HT-29 (cell line): ENCODE measurements at regions not wholly inside any gene's neighbourhood (a gene's known extent, or its start where the extent isn't known, plus 50 kb on each side); places are given as distances from the start of the nearest gene placed in this dataset.
A peak's percentile ranks its signal among the peaks of the same experiment; 100 is the strongest.

Source experiments
- DNase-seq: peaks from one replicate; pipeline ENCODE4 v3.0.0-alpha.2; 2015; ENCODE audit warnings: low spot score

DNA sequence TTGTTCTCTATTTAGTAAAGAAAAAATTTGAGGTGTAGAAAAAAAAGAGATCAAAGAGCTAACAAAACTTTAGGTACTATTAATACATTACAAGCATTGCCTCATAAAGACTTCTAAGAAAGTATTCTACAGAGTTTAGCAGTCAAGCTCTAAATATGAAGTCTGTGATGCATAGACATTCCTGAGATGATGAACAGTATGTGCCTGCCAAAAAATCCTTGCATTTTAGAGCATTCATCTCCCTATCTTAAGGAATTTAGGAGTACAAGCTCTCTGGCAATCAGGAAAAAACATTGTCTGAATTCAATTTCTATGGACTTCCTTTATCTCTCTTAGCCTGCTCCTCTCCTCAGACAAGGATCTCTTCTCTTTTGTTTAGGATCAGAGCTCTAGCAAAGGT lies 202.6 kb upstream of the LRFN5 start:
- no peak for DNase-seq

DNA sequence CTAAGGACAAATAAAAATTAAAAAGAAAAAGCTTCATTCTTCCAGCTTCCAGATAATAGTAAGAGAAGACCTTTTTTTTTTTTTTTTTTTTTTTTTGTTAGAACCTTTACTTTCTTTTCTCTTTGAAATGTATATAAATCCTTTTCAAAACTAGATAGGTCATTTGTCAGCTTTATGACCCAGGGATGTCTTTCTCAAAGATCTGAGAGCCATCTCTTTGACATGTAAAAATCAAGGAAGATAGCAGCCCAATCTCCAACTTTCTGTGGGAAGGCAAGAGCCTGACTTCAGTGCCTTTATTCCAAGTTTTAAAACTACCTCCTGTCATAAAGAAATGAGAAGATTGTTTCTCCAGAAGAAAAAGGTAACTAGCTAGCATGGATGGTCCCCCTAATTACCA lies 203.3 kb upstream of the LRFN5 start:
- no peak for DNase-seq

DNA sequence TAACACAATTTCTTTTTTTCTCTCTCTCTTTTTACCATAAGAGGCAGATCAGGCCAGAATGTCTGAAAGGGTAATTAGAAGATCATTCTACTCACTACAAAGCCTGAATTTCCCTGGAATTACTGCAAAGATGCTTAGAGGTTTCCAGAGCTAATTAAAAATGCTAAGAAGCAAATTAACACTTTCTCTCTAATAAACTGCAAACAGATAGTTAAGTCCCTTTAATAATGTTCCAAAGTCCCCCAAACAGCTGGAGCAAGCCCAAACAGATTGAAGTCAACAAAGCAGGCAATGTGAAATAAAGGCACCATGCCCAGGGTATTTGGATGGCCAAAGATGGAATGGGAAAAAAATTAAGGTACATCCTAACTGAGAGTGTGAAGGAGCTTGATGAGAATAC lies 208.8 kb upstream of the LRFN5 start:
- no peak for DNase-seq

DNA sequence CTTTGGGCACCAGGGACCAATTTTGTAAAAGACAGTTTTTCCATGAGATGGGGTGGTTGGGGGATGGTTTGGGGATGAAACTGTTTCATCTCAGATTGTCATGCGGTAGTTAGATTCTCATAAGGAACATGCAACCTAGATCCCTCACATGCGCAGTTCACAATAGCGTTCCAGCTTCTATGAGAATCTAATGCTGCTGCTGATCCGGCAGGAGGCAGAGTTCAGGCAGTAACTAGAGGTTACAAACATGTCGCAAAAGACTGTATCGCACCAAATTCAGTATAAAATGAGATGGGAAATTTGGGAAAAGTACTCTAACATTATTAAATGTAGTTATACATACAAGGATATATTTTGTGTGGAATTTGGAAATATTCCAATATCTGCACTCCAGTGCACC lies 213.2 kb upstream of the LRFN5 start:
- no peak for DNase-seq

DNA sequence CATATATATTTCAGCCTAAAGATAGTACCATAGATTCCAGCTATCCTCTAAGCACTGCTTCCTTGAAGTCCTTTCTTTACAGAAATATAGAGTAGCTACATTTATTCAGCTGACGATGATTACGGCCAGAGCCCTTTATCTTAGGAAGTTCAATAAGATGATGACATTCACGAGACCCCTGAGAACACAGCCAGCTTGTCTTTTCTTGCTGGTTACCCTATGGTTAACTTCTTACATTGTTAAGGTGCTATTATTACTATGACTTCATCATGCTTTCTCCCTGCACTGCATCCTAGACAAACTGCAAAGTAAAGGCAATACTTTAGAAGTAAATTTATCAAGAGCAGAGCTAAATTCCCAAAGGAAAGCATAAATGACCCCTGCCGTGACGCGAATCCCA lies 214.4 kb upstream of the LRFN5 start:
- no peak for DNase-seq

DNA sequence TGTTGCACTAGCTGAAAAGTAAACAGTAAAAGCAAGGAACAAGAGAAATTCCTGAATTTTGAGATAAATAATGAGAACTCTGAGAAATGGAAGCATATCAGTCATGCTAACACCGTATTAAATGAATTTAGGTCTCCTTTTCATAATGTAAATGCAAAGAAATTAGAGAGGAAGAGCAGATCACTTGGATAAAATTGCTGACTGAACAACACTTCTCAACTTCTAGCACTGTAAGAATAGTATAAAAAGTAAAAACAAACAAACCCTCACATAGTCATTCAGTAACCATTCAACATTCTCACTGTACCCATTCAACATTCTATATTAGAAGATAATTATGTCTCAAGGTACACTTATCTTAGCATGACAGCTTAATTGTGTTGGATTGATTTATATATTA lies 217.3 kb upstream of the LRFN5 start:
- no peak for DNase-seq

DNA sequence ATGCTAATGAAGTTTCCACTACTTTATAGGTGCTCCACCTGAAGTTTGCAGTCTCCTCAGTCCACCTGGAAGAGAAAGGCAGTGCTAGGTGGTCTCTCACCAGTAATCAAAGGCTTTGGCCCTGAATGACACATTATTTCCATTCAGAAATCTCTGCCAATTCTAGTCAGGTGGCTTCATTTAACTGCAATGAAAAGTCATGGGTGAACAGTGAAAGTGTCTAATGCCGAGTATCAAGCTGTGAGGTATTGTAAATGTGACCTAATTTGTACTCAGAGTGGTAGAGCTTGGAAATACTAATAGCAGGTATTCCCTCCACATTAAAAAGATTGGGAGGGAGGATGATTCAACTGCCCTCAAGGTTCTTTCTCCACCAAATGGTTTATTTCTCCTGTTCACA lies 220.9 kb upstream of the LRFN5 start:
- no peak for DNase-seq

DNA sequence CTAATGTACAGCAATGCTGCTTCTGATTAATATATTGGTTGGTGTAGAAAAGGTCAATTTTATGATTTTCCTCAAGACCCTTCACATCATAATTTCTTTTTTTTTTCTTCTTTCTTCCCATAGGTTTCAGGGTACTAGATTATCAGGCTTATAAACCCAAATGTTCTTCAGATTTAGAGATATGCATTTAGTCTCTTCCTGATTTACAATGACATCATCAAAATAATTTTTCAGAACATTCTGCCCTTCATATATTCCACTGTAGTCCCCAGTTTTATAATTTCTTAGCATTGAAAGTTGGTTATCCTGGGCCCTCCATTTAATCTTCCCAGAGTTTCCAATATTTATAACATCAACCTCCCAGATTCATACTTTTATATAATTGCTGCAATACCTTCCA lies 226.7 kb upstream of the LRFN5 start:
- no peak for DNase-seq

DNA sequence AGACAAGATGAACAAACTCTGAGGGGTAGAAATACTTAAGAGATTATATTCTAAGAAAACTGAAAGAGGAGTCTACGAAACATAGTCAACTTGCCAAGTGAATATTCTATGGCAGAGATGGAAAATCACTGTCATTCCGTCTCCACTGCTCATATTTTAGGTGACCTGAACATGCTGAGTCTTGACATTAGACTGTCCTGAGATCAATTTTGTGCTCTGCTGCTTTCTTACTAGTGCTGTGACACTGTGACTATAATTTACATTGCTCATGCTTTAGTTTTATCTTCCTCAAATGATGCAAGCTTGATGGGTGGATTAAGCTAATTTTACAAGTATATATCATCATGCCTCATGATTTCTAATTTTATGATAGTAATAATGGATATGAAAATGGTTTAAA lies 228.2 kb upstream of the LRFN5 start:
- DNase-seq: no peak

DNA sequence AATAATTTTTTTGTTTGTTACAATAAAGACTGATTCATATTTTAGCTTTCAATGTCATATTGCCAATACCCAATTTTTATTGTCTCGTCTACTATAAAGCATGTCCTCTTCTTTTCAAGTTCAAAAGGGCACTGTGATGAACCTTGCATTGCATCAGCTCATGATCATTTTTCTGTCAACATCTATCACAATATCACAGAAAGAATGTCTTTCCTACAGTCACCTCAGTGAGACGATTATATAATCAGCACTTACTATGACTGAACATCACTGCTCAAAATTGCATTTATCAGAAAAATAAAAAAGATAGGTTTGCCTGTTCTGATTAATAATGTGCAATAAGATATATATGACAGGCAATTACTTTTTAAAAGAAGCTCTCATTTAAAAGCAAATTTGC lies 228.7 kb upstream of the LRFN5 start:
- no peak for DNase-seq

DNA sequence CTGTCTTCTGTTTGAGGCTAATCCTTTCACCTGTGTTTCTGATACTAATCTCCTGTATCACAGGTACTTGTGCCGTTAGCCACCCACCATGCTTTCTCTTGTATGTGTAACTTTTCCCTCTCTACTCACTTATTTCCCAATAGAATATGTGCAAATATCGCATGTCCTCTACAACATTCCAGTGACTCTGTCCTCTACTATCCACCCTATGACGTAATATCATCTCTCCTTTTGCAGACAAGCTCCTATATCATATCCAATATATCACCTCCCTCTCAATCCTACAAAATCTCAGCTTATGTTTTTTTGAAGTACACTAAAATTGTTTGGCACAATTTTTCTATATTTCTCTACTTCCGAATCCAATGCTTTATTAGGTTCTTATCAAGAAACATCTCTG lies 232.6 kb upstream of the LRFN5 start:
- no peak for DNase-seq

DNA sequence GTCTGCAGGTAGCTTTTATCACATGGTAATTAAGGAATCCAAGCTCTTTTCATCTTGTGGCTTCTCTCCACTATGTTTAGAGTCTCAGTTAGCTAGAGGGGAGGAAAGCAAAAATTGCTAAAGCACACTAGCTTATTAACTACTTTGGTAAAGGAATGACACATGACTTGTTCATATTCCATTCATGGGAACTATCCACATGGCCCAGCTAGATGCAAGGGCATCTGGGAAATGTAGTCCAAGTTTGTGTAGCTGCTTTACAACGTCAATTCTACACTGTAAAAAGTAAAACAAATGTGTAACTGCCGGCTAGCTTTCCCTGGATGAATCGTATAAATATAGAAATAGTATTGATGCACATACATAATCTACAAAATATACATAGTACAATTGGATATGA lies 244.5 kb upstream of the LRFN5 start:
- DNase-seq: peak; percentile 11

DNA sequence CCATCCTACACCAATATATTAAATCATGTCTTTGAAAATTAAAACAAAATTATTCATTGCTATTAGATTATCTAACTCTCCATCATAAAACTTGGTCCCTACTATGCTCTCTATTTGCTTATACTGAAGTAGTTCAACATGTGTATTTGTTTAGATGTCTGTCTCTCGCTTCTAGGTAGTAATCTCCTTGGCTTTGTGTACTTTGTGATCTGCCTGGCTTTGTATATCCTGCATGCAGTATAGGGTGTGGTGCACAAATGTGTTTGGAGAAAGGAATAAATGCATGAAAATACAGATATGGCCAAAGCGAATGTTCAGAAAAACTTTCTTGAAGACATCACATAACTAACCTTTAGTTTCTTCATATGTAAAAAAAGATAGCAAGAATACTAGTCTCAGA lies 246.6 kb upstream of the LRFN5 start:
- DNase-seq: no peak

DNA sequence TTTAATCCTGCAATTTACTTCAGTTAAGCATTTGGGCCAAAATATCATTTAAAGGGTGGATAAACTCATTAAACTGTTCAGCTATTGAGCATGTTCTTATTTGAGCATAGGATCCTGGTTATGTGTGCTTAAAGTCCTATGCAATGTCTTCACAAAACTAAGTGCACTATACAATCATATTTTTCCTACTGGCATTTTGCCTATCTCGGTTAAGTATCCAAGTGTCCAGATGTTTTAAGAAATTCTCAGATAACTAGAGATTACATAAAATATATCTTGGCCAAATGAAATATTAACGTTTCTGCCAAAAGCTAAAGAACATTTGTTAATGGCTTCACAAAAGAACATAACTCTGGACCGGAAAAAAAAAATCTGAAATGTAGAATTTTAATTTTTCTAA lies 250.8 kb upstream of the LRFN5 start:
- no peak for DNase-seq

DNA sequence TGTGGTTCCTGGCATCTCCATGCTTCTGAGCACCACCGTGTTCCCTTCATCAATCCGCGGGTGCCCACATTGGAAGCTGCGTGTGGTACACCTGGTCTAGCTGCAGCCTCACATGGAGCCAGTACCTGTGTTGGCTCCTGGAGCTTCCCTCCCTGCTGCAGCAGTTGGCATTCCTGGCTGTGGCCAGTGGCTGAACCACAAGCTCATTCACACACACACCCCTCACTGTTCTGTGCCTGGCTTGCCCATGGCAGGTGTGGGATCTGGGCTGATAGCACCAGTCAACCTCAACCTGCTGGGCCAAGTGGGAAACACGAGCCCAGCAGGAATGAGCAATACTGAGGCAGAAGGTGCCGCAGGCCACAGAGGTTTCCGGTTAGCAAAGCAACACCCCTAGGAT lies 256.2 kb upstream of the LRFN5 start:
- no peak for DNase-seq

DNA sequence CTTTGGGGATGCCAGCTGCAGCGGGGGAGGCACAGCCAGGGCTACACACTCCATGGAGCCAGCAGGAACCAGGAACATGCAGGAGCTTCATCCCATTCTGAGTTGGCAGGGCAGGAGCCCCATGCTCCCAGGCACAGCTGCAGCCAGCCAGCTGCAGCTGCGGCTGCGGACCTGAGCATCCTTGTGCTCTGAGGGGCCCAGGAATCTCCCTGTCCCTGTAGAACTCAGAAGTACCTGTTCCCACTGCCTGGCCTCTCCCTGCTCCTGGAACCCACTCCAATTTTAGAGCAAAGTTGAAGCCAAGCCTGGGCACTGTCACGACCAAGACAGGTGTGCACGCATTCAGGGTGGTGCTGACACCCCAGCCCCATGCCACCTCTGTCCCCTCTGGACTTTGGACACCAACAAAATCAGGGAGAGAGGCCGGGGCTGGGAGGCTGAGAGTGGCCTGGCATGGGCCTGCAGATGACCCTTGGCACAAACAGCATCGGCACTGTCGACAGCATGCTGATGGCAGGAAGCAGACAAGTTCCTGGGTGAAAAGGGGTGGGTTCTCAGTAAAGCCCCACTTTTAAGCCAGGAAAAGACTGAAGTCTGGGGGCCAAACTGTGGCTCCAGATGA lies 257.3 kb upstream of the LRFN5 start:
- no peak for DNase-seq

DNA sequence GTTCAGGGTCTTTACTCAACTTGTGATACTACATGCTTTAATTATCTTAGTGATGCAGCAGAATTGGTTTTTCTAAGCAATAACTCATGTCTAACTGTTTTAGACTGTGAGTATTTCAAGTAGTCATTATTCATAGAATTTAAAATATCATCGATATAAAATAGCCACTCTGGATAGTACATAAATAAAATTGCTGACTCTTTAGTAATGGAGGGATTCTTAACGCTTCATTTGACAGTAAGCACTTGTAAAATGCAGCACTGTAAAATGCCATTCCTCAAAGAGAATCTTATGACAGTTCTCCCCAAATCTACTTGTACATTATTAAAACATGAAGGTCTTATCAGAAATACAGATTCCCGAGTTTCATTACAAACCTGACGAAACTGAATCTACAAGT lies 262.8 kb upstream of the LRFN5 start:
- DNase-seq: no peak

DNA sequence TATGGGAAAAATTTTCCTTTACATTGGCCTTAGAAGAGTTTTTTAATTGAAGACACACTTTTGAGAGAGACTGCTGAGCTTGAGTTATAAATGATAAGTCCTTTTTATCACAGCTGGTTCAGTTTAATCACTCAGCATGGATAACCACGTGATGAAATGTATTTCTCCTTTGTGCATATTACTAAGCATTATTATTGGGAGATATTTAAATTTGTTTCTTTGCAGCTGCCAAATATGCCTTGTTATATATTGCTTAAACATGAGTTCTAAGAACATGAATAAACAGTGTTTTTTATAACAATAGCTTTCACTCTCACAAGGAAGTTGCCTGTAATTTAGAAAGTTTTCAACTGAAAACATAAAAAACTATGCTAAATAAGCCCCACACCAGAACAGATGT lies 293.5 kb upstream of the LRFN5 start:
- no peak for DNase-seq

DNA sequence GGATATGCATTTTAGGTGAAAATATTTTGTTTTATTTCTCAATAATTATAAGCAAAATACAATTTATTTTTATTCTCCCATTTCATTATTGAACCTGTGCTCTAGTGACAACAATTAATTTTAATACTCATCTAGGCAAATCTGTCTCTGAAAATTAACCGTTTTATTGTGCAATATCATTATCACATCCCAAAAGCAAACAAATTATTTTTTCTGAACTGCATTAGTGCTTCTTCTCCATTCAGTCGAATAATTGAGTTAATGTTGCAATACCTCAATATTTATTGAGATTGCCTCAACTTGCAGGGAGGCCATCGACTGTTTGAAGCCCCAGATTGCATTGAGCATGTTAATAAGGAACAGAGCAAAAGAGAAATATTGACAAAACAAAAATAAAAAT lies 303.2 kb upstream of the LRFN5 start:
- no peak for DNase-seq

DNA sequence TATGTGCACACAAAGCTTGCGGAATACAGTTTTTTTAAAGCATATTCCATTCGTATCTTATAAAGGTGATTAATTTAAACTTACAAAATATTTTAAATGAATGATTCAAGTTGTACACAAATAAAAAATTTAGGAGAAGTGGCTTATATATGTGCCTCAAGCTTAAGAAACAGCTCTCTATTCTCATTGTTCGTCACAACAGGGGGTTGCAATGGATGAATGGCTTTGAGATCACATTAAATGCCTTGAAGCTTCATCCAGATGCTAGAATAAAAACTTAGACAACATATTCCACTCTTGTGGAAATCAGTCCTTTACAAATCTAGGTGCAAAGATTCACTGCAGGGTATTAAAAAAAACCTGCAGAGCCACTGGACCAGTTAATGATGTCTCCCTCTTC lies 303.9 kb upstream of the LRFN5 start:
- no peak for DNase-seq

DNA sequence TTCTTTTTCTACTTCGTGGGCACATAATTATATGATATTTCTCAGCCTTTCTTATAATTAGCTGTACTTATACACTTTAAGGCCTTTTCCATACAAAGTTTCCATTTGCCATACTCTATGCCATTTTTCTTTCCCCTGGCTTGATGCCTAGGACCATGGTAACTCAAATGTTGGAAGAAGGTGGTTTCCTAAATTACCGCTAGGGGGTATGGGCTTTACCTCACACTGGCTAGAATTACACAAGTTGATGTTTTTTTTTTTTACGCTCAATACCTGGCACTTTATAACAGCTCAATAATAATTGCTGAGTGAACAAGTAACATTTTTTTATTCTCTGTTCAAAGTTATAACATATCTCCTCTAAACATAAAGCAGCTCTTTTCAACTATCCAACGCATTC lies 306.8 kb upstream of the LRFN5 start:
- DNase-seq: no peak

DNA sequence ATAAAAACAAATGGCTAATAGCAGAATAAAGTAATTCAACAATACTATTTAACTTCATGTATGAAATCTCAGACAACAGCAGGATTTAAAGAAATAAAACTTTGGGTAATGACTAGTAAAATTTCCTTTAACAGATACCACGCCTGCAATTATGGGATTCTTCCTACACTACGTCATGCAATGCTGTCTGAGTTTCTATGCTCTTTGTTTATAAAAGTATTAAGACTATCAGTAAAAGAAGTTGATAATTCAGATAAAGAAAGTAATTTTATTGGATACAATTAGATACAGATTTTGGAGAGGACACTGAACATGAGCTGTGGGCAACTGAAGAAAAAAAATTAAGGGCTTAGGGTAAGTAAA lies 308.4 kb upstream of the LRFN5 start:
- DNase-seq: no peak

DNA sequence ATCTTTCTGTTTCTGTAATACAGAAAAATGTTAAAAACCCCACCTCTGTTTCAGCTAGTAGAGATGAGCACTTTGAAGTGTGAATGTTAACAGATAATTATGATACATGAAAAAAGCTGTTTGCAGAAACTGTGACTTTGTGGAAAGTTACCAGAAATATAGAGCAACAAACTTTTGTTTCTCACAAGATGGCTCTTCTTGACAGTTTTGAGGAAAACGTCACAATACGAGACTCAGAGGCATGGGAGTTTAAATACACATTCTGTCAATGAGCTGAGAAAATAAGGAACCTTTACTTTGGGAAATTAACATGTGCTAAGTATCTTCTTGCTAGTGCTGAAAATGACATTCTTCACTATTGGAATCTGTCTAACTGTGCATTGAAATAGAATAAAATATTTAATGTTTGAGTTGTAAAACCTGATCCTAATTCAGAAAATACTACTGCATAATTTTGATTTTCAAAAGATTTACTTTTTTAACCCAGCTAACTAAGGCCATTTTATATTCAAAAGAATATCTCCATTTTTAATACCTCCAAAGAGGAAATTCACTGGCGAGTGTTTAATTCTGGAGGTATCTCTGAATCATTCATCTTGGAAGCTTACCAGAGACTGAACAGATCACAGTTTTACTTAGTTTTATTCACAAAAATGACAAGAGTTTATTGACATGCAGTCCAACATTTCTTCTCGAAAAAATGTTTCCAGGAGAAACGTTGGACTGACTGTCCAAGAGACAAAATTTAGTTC lies 308.9 kb upstream of the LRFN5 start:
- DNase-seq: no peak

DNA sequence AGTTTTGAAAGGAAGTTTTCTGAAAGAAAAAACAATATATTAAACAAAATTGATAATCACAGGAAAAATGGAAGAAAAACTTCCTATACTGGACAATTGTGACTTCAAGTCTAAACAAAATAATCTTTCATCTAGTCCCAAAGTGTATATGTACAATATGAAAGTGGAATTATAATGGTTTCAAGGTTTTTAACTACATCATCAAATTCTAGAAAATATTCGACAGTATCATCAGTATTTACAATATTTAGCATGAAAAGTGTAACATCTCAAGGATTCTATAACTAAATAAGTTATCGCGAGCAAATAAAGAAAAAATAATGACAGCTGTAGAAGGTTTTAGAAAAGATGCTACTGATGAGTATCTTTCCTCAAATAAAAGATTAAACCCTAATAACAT lies 310.9 kb upstream of the LRFN5 start:
- DNase-seq: no peak
